ENCODE measurements at regions not wholly inside any gene's neighbourhood (a gene's known extent, or its start where the extent isn't known, plus 50 kb on each side); places are given as distances from the start of the nearest gene placed in this dataset.

DNA sequence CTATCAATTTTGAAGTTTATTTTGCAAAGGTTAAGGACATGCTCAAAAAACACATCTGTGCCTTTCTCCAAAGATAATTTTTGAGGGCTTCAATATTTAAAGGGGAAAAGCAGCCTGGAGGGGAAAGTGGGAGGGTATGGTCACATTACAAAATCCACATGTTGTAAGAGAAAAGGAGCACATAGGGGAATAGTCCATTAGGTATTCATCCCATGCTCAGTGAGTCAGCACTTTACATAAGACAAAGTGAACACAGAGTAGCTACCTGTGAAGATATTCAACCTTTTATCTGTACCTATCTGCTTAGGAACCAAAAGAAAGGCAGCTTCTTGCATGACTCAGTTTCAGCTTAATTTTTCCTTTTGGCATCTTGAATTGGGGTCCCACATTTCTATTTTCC, 932.0 kb downstream of the SLITRK6 start:
- Histone ChIP-seq H3K36me3 (ENCODE audit: insufficient read depth, low read length) (no peaks in the 10 kb centered on the region), H3K4me2 (ENCODE audit: low read length) (no peak overlapping the region), H3K4me3 (ENCODE audit: insufficient read depth, low read depth, low read length) (no peak overlapping the region), H3K27me3 (ENCODE audit: insufficient read depth, low read length) (no peaks in the 10 kb centered on the region), H3K9ac (ENCODE audit: low read length) (no peak overlapping the region), H3K79me2 (ENCODE audit: insufficient read depth, low read length) (no peaks in the 10 kb centered on the region), H2AFZ (ENCODE audit: low read depth, low read length) (peak overlapping the region; percentile 17), H3K4me1 (ENCODE audit: insufficient read depth, low read length) (peaks cover 5% of the 10 kb centered on the region), H3K27ac (ENCODE audit: low read depth, low read length) (no peak overlapping the region), H4K20me1 (ENCODE audit: insufficient read depth, low read length) (no peaks in the 10 kb centered on the region), H3K9me3 (ENCODE audit: insufficient read depth, low read depth, low read length) (no peaks in the 10 kb centered on the region)
- Mint-ChIP-seq H3K9me3 (ENCODE audit: unreplicated experiment) (peaks cover 1% of the 10 kb centered on the region), H3K27ac (ENCODE audit: unreplicated experiment) (no peak overlapping the region), H3K36me3 (ENCODE audit: low read depth, unreplicated experiment) (no peaks in the 10 kb centered on the region), H3K27me3 (ENCODE audit: low read depth, unreplicated experiment) (no peaks in the 10 kb centered on the region), H3K4me3 (ENCODE audit: unreplicated experiment) (no peak overlapping the region), H3K4me1 (ENCODE audit: low read depth, unreplicated experiment) (peaks cover 4% of the 10 kb centered on the region)
- FAIRE-seq, result no peak
- no peak for TF ChIP-seq EZH2 (IDR thresholded peaks at IDR 0.05; ENCODE audit: insufficient read depth, low read length)
- TF ChIP-seq, protein P1, sequence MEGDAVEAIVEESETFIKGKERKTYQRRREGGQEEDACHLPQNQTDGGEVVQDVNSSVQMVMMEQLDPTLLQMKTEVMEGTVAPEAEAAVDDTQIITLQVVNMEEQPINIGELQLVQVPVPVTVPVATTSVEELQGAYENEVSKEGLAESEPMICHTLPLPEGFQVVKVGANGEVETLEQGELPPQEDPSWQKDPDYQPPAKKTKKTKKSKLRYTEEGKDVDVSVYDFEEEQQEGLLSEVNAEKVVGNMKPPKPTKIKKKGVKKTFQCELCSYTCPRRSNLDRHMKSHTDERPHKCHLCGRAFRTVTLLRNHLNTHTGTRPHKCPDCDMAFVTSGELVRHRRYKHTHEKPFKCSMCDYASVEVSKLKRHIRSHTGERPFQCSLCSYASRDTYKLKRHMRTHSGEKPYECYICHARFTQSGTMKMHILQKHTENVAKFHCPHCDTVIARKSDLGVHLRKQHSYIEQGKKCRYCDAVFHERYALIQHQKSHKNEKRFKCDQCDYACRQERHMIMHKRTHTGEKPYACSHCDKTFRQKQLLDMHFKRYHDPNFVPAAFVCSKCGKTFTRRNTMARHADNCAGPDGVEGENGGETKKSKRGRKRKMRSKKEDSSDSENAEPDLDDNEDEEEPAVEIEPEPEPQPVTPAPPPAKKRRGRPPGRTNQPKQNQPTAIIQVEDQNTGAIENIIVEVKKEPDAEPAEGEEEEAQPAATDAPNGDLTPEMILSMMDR (IDR thresholded peaks at IDR 0.05; ENCODE audit: insufficient read depth, low read depth, low read length), result no peak
- no peak for DNase-seq (ENCODE audit: low read depth)

DNA sequence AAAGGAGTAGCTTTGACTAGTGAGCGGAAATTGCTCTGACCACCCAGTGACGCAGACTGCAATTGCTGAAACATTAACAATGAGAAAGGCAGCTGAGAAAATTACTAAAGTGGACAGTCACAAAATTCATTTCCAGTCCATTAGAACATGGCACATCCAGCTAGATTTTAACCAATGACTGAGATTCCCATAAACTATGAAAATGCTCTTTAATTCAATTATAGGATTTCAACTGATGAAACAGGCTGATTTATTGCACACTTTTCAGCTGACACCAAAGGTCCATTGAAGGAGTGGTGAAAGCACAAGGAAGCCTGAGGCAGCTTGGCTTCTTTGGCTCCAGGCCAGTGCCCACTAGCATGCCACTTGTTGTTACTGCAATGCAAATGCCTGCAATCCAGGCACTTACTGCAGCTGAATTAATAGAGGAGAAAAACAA, 933.4 kb downstream of the SLITRK6 start:
- H3K27me3 Mint-ChIP-seq (ENCODE audit: low read depth, unreplicated experiment), result no peaks in the 10 kb centered on the region
- no peaks in the 10 kb centered on the region for H3K9me3 ChIP-seq (ENCODE audit: insufficient read depth, low read depth, low read length)
- no peaks in the 10 kb centered on the region for H3K79me2 ChIP-seq (ENCODE audit: insufficient read depth, low read length)
- H3K4me3 Mint-ChIP-seq (ENCODE audit: unreplicated experiment), result no peak overlapping the region
- no peak overlapping the region for H3K27ac Mint-ChIP-seq (ENCODE audit: unreplicated experiment)
- peak overlapping the region; percentile 28 for H3K4me2 ChIP-seq (ENCODE audit: low read length)
- no peaks in the 10 kb centered on the region for H3K36me3 Mint-ChIP-seq (ENCODE audit: low read depth, unreplicated experiment)
- H4K20me1 ChIP-seq (ENCODE audit: insufficient read depth, low read length), result no peaks in the 10 kb centered on the region
- FAIRE-seq (no peak), DNase-seq (ENCODE audit: low read depth) (peak; percentile 63)
- no peak overlapping the region for H3K27ac ChIP-seq (ENCODE audit: low read depth, low read length)
- TF ChIP-seq, protein P1 (IDR thresholded peaks at IDR 0.05; ENCODE audit: insufficient read depth, low read depth, low read length), result no peak
- no peak for TF ChIP-seq EZH2 (IDR thresholded peaks at IDR 0.05; ENCODE audit: insufficient read depth, low read length)
- no peak overlapping the region for H3K9ac ChIP-seq (ENCODE audit: low read length)
- H3K4me1 ChIP-seq (ENCODE audit: insufficient read depth, low read length), result peaks cover 5% of the 10 kb centered on the region
- no peaks in the 10 kb centered on the region for H3K36me3 ChIP-seq (ENCODE audit: insufficient read depth, low read length)
- H3K27me3 ChIP-seq (ENCODE audit: insufficient read depth, low read length), result no peaks in the 10 kb centered on the region
- H3K9me3 Mint-ChIP-seq (ENCODE audit: unreplicated experiment), result no peaks in the 10 kb centered on the region
- peaks cover 4% of the 10 kb centered on the region for H3K4me1 Mint-ChIP-seq (ENCODE audit: low read depth, unreplicated experiment)
- H2AFZ ChIP-seq (ENCODE audit: low read depth, low read length), result peak overlapping the region; percentile 3
- H3K4me3 ChIP-seq (ENCODE audit: insufficient read depth, low read depth, low read length), result no peak overlapping the region

DNA sequence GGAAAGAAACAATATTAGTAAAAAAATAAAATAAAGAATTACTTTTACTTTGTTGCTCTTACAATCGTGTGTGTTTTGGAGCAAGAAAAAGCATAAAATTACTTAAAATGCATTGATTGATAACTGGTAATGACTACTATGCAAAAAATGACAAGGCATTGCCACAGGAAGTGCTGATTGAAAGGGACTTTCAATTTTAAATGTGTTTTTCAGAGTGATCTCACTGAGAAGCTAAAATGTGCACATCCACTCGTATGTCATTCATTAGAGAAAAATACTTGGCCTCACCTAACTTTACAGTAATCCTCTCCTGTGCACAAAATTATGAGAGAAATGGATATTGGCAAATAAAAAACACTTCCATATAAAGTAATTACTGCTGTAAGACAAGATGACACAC, 934.9 kb downstream of the SLITRK6 start:
- Histone ChIP-seq H3K4me1 (ENCODE audit: insufficient read depth, low read length) (peaks cover 5% of the 10 kb centered on the region), H2AFZ (ENCODE audit: low read depth, low read length) (no peak overlapping the region), H3K9ac (ENCODE audit: low read length) (no peak overlapping the region), H4K20me1 (ENCODE audit: insufficient read depth, low read length) (no peaks in the 10 kb centered on the region), H3K9me3 (ENCODE audit: insufficient read depth, low read depth, low read length) (no peaks in the 10 kb centered on the region), H3K36me3 (ENCODE audit: insufficient read depth, low read length) (no peaks in the 10 kb centered on the region), H3K27me3 (ENCODE audit: insufficient read depth, low read length) (no peaks in the 10 kb centered on the region), H3K27ac (ENCODE audit: low read depth, low read length) (no peak overlapping the region), H3K4me3 (ENCODE audit: insufficient read depth, low read depth, low read length) (no peak overlapping the region), H3K4me2 (ENCODE audit: low read length) (no peak overlapping the region), H3K79me2 (ENCODE audit: insufficient read depth, low read length) (no peaks in the 10 kb centered on the region)
- Mint-ChIP-seq H3K36me3 (ENCODE audit: low read depth, unreplicated experiment) (no peaks in the 10 kb centered on the region), H3K27me3 (ENCODE audit: low read depth, unreplicated experiment) (no peaks in the 10 kb centered on the region), H3K9me3 (ENCODE audit: unreplicated experiment) (no peaks in the 10 kb centered on the region), H3K27ac (ENCODE audit: unreplicated experiment) (no peak overlapping the region), H3K4me1 (ENCODE audit: low read depth, unreplicated experiment) (peaks cover 4% of the 10 kb centered on the region), H3K4me3 (ENCODE audit: unreplicated experiment) (no peak overlapping the region)
- FAIRE-seq, result no peak
- TF ChIP-seq EZH2 (IDR thresholded peaks at IDR 0.05; ENCODE audit: insufficient read depth, low read length), result no peak
- TF ChIP-seq, protein P1 (IDR thresholded peaks at IDR 0.05; ENCODE audit: insufficient read depth, low read depth, low read length), result no peak
- DNase-seq (ENCODE audit: low read depth), result no peak

Measured in astrocyte (in vitro differentiated cells and primary cell).